ENCODE measurements at regions not wholly inside any gene's neighbourhood (a gene's known extent, or its start where the extent isn't known, plus 50 kb on each side); places are given as distances from the start of the nearest gene placed in this dataset.
A peak's percentile ranks its signal among the peaks of the same experiment; 100 is the strongest.

GRCh38 chr10:78215645-78216044 is 182.0 kb downstream of the RPS24 start:
- WGBS (ENCODE audit: low lambda C conversion rate) = 91% methylated on average over 6 of the region's 12 CpGs
- Histone ChIP-seq H3K79me2 (ENCODE audit: insufficient read depth) (no peaks in the 10 kb centered on the region), H3K4me1 (ENCODE audit: control insufficient read depth in 1 of 2, insufficient read depth in 2 of 2, low read depth in 1 of 2, low read length in 1 of 2) (peaks cover 10 to 60% of the 10 kb centered on the region in 2 experiments; a peak in 3 of 4 replicates), H3K27me3 (ENCODE audit: insufficient read depth) (no peaks in the 10 kb centered on the region), H3K9me2 (no peaks in the 10 kb centered on the region), H3K4me3 (ENCODE audit: low read depth in 2 of 2, low read length in 1 of 2) (no peak overlapping the region), H3K9ac (no peak overlapping the region), H2AFZ (ENCODE audit: low read depth) (no peak overlapping the region), H4K20me1 (ENCODE audit: insufficient read depth) (no peaks in the 10 kb centered on the region), H3K27ac (ENCODE audit: low read depth in 2 of 2, low read length in 1 of 2) (peak overlapping the region in 1 of 2 experiments; percentile 34; a peak in 1 of 4 replicates), H3K36me3 (replicated peaks in 1 of 2; ENCODE audit: control insufficient read depth in 1 of 2, insufficient read depth in 2 of 2, low read length in 1 of 2) (no peaks in the 10 kb centered on the region), H3F3A (replicated peaks; ENCODE audit: insufficient read depth) (no peaks in the 10 kb centered on the region), H3K4me2 (no peak overlapping the region), H3K9me3 (no peaks in the 10 kb centered on the region)
- ChIA-PET POLR2A (no interaction called here), CTCF (interaction anchor here (1.2 to 3.8 kb wide), 4 partner anchors 12 to 168 kb away, joined by 4 to 26 read pairs (median 6); no protein-coding TSS in a partner anchor)
- TF ChIP-seq EP300 (IDR thresholded peaks at IDR 0.05; ENCODE audit: borderline replicate concordance in 1 of 2, low read depth in 1 of 2, low read length in 1 of 2) = no peak
- no peak for DNase-seq

- POLR2A ChIA-PET = interaction anchor here (0.8 kb wide), 1 partner anchor 43 kb away, joined by 3 read pairs; no protein-coding TSS in a partner anchor
- Histone ChIP-seq H3K36me3 (replicated peaks in 1 of 2; ENCODE audit: control insufficient read depth in 1 of 2, insufficient read depth in 2 of 2, low read length in 1 of 2) (no peaks in the 10 kb centered on the region), H3K79me2 (ENCODE audit: insufficient read depth) (no peaks in the 10 kb centered on the region), H3K4me2 (no peak overlapping the region), H3K4me1 (ENCODE audit: control insufficient read depth in 1 of 2, insufficient read depth in 2 of 2, low read depth in 1 of 2, low read length in 1 of 2) (peaks cover 3 to 57% of the 10 kb centered on the region in 2 experiments; a peak in 2 of 4 replicates), H3K27ac (ENCODE audit: low read depth in 2 of 2, low read length in 1 of 2) (no peak overlapping the region), H3K4me3 (ENCODE audit: low read depth in 2 of 2, low read length in 1 of 2) (no peak overlapping the region), H3F3A (replicated peaks; ENCODE audit: insufficient read depth) (no peaks in the 10 kb centered on the region), H3K9ac (no peak overlapping the region), H4K20me1 (ENCODE audit: insufficient read depth) (no peaks in the 10 kb centered on the region), H2AFZ (ENCODE audit: low read depth) (no peak overlapping the region), H3K9me3 (no peaks in the 10 kb centered on the region), H3K9me2 (no peaks in the 10 kb centered on the region), H3K27me3 (ENCODE audit: insufficient read depth) (no peaks in the 10 kb centered on the region)
- TF ChIP-seq GATA2 (CRISPR knock-in tag; IDR thresholded peaks at IDR 0.05) (no peak), FOXJ3 (CRISPR knock-in tag; IDR thresholded peaks at IDR 0.05) (no peak), RXRA (IDR thresholded peaks at IDR 0.05; ENCODE audit: borderline replicate concordance, low read depth) (no peak), FOSL2 (IDR thresholded peaks at IDR 0.05; ENCODE audit: borderline replicate concordance, low read depth) (no peak), CTCF (IDR thresholded peaks at IDR 0.05) (no peak), IRF3 (IDR thresholded peaks at IDR 0.05; ENCODE audit: low read depth, low read length) (no peak), RCOR1 (IDR thresholded peaks at IDR 0.05; ENCODE audit: low read length) (no peak), POLR2AphosphoS5 (IDR thresholded peaks at IDR 0.05; ENCODE audit: low read depth, low read length) (no peak), NFIC (IDR thresholded peaks at IDR 0.05; ENCODE audit: borderline replicate concordance) (no peak)
- no peak for DNase-seq
- CTCF ChIA-PET = interaction anchor here (0.6 to 2.3 kb wide), 9 partner anchors 10 to 979 kb away, joined by 3 to 15 read pairs (median 4); no protein-coding TSS in a partner anchor
- WGBS (ENCODE audit: low lambda C conversion rate) = 95% methylated on average over 5 of the region's 6 CpGs
These were observed 183.7 kb downstream of the RPS24 start for GRCh38 chr10:78217336-78217735.
